ENCODE measurements at regions not wholly inside any gene's neighbourhood (a gene's known extent, or its start where the extent isn't known, plus 50 kb on each side); places are given as distances from the start of the nearest gene placed in this dataset.

GRCh38 chr18:7367336-7367735, 136.4 kb downstream of the LRRC30 start:
- TF ChIP-seq TBP (CRISPR knock-in tag; IDR thresholded peaks at IDR 0.05) = no peak
- TF ChIP-seq ZNF605 (CRISPR knock-in tag; IDR thresholded peaks at IDR 0.05) = no peak
- no peak for TF ChIP-seq ZNF770 (CRISPR knock-in tag; IDR thresholded peaks at IDR 0.05)
- TF ChIP-seq EZH2 (conservative IDR thresholded peaks at IDR 0.05; ENCODE audit: low read depth, low read length) = no peak
- peak; percentile 33 for TF ChIP-seq CTCF (CRISPR knock-in tag; IDR thresholded peaks at IDR 0.05)
- TF ChIP-seq BRF2 (CRISPR knock-in tag; IDR thresholded peaks at IDR 0.05) = no peak
